GM12878 (cell line): ENCODE measurements at regions not wholly inside any gene's neighbourhood (a gene's known extent, or its start where the extent isn't known, plus 50 kb on each side); places are given as distances from the start of the nearest gene placed in this dataset.

ENCODE experiments used
- ATAC-seq: fragments of 200-7000 bp; cut with Tn5 transposase; 3 replicates; pipeline ENCODE4 v1.9.1; 2020; ENCODE audit warnings: mild to moderate bottlenecking, moderate library complexity
- BruUV-seq: library from RNA; stranded (reverse); fragments of 400-500 nt; replicated peaks from 2 replicates; lab custom pipeline; 2021; lab: Mats Ljungman, UMichigan
- CTCF ChIA-PET: fragments of 300-600 bp; sonication (Branson Sonifier 250); formaldehyde crosslinking; extraction: SDS; loops from one replicate; lab custom pipeline; 2021; ENCODE audit warnings: inconsistent platforms; lab: Yijun Ruan, JAX
- POLR2A ChIA-PET: fragments of 350-600 bp; formaldehyde crosslinking; extraction: SDS; loops from one replicate; lab custom pipeline; 2021; ENCODE audit warnings: inconsistent platforms; lab: Charles Lee
- RAD21 ChIA-PET: fragments of 300-600 bp; sonication (Branson Sonifier 250); formaldehyde crosslinking; loops from one replicate; lab custom pipeline; 2023; ENCODE audit warnings: antibody characterized with exemption; ENCODE audit not compliant: unreplicated experiment; lab: Charles Lee
- SMC1A ChIA-PET: fragments of 300-600 bp; sonication (Branson Sonifier 250); formaldehyde crosslinking; loops from one replicate; lab custom pipeline; 2023; ENCODE audit not compliant: unreplicated experiment, uncharacterized antibody; lab: Charles Lee
- DNase-seq: peaks from one replicate; pipeline ENCODE4 v3.0.0-alpha.2; 2011; ENCODE audit warnings: low read depth, low spot score
- FAIRE-seq: peaks from 3 replicates; lab custom pipeline; 2011; peaks lifted over from hg19 to GRCh38; lab: Jason Lieb, UNC
- H2AFZ ChIP-seq: 2 replicates; pipeline ENCODE4 v1.6.0; 2011; ENCODE audit warnings: low read depth, low read length, control low read depth; ENCODE audit not compliant: control insufficient read depth
- H3K27ac ChIP-seq: 2 replicates; pipeline ENCODE4 v1.5.1; 2011; ENCODE audit warnings: control low read depth; ENCODE audit not compliant: control insufficient read depth, insufficient read depth
- H3K27me3 ChIP-seq, 2 experiments: replicated peaks in 1 of 2; 2 replicates each; pipeline versions ENCODE4 v1.6.0 to v1.6.1; 2011; ENCODE audit warnings: low read length in 1 of 2; ENCODE audit not compliant: control insufficient read depth in 2 of 2, insufficient read depth in 2 of 2
- H3K36me3 ChIP-seq, 2 experiments: 2 replicates each; pipeline ENCODE4 v1.5.1; 2011; ENCODE audit warnings: low read length in 1 of 2; ENCODE audit not compliant: control insufficient read depth in 2 of 2, insufficient read depth in 2 of 2
- H3K4me1 ChIP-seq: 2 replicates; pipeline ENCODE4 v1.6.1; 2011; ENCODE audit warnings: mild to moderate bottlenecking, low read length, moderate library complexity, mixed read lengths; ENCODE audit not compliant: control insufficient read depth, insufficient read depth
- H3K4me2 ChIP-seq: 2 replicates; pipeline ENCODE4 v1.6.0; 2011; ENCODE audit warnings: control low read depth; ENCODE audit not compliant: control insufficient read depth, insufficient read depth
- H3K4me3 ChIP-seq: fragments of 200-600 bp; sonication (generic); 2 replicates; pipeline ENCODE4 v1.5.1; 2016
- H3K79me2 ChIP-seq: 2 replicates; pipeline ENCODE4 v1.6.0; 2011; ENCODE audit warnings: low read length; ENCODE audit not compliant: control insufficient read depth, insufficient read depth
- H3K9ac ChIP-seq: 2 replicates; pipeline ENCODE4 v1.8.0; 2011; ENCODE audit warnings: low read length, control low read depth, mixed read lengths; ENCODE audit not compliant: control insufficient read depth, insufficient read depth
- H3K9me3 ChIP-seq: replicated peaks from 3 replicates; pipeline ENCODE4 v1.5.1; 2011; ENCODE audit warnings: mild to moderate bottlenecking, low read length; ENCODE audit not compliant: control insufficient read depth, insufficient read depth
- H4K20me1 ChIP-seq: 2 replicates; pipeline ENCODE4 v1.6.0; 2011; ENCODE audit not compliant: control insufficient read depth, insufficient read depth
- ATF7 ChIP-seq: fragments of 450-650 bp; IDR thresholded peaks from 2 replicates; pipeline ENCODE4 v1.6.1; 2016; ENCODE audit warnings: low read depth, mild to moderate bottlenecking
- BACH1 ChIP-seq: fragments of 450-650 bp; IDR thresholded peaks from 2 replicates; pipeline ENCODE4 v1.6.1; 2017; ENCODE audit warnings: mild to moderate bottlenecking, borderline replicate concordance
- CBFB ChIP-seq: IDR thresholded peaks from 2 replicates; pipeline ENCODE4 v1.6.1; 2016; ENCODE audit warnings: antibody characterized with exemption, low read depth
- CBX3 ChIP-seq: fragments of 200-600 bp; sonication (generic); IDR thresholded peaks from 2 replicates; pipeline ENCODE4 v1.6.1; 2016; ENCODE audit warnings: low read depth, borderline replicate concordance
- EZH2 ChIP-seq: IDR thresholded peaks from 2 replicates; pipeline ENCODE4 v1.6.1; 2012; ENCODE audit warnings: low read depth, mild to moderate bottlenecking, control low read depth, inconsistent platforms, low read length, borderline replicate concordance; ENCODE audit not compliant: control insufficient read depth
- HCFC1 ChIP-seq: fragments of 150-350 bp; IDR thresholded peaks from 2 replicates; pipeline ENCODE4 v1.6.1; 2014; ENCODE audit warnings: low read length
- HDGF ChIP-seq: fragments of 450-650 bp; IDR thresholded peaks from 2 replicates; pipeline ENCODE4 v1.6.1; 2016; ENCODE audit warnings: antibody characterized with exemption
- MYB ChIP-seq: fragments of 150-350 bp; IDR thresholded peaks from 2 replicates; pipeline ENCODE4 v1.6.1; 2014; ENCODE audit warnings: mild to moderate bottlenecking, low read depth, low read length, borderline replicate concordance
- NBN ChIP-seq: fragments of 450-650 bp; IDR thresholded peaks from 2 replicates; pipeline ENCODE4 v1.6.1; 2016
- NFYA ChIP-seq: IDR thresholded peaks from 2 replicates; pipeline ENCODE4 v1.6.1; 2011; ENCODE audit warnings: low read depth, mild to moderate bottlenecking, low read length, improper control_type of control experiment, borderline replicate concordance
- RAD21 ChIP-seq: IDR thresholded peaks from 2 replicates; pipeline ENCODE4 v1.6.1; 2011; ENCODE audit warnings: mild to moderate bottlenecking, low read depth, low read length, moderate library complexity; ENCODE audit not compliant: insufficient read depth
- TBL1XR1 ChIP-seq: IDR thresholded peaks from 2 replicates; pipeline ENCODE4 v1.6.1; 2012; ENCODE audit warnings: low read depth, low read length, improper control_type of control experiment
- YBX1 ChIP-seq: fragments of 450-650 bp; IDR thresholded peaks from 2 replicates; pipeline ENCODE4 v1.6.1; 2016; ENCODE audit warnings: antibody characterized with exemption
- YY1 ChIP-seq: IDR thresholded peaks from 2 replicates; pipeline ENCODE4 v1.6.1; 2011; ENCODE audit warnings: low read depth, mild to moderate bottlenecking, low read length
- WGBS: methylation state at CpG from one replicate; pipeline ENCODE4 v1.1.6; 2016; ENCODE audit warnings: low lambda C conversion rate; ENCODE audit not compliant: insufficient replicate concordance, insufficient coverage; ENCODE audit errors: missing lambda C conversion rate; 5-methylcytosine and 5-hydroxymethylcytosine counted together
- in situ Hi-C: fragments of 300-500 bp; cut with MboI; formaldehyde crosslinking; loops from 9 replicates; pipeline ENCODE4 v1.14.3; 2018; ENCODE audit warnings: mixed read lengths
- intact Hi-C: fragments of 100-400 bp; cut with micrococcal nuclease; formaldehyde crosslinking; loops from one replicate; pipeline ENCODE4 v1.14.2; 2022; ENCODE audit not compliant: unreplicated experiment
- TF ChIP-seq, protein P1 (sequence below): IDR thresholded peaks from 2 replicates; pipeline ENCODE4 v1.6.1; 2012; ENCODE audit warnings: low read depth, low read length, improper control_type of control experiment
- TF ChIP-seq, protein P2 (sequence below): fragments of 450-650 bp; formaldehyde crosslinking; IDR thresholded peaks from 2 replicates; pipeline ENCODE4 v1.4.0; 2022; ENCODE audit warnings: mild to moderate bottlenecking, moderate library complexity

DNA sequence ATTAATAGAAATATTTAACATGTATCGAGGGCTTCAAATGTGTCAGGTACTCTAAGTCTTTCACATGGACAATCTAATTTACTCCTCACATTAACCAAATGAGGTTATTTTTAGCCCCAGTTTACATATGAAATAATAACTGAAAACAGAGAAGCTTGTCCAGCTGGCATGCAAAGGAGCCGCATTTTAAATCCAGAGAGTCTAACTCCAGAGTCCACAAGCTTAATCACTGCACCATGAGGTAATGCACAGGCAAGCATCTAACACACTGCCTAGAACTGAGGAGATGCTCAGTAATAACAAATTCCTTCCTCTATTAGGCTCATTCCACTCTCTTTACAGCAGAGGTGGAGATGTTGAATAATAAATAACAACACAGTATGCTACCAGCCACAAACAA lies 165.7 kb upstream of the GUCY1A2 start:
- H3K27ac ChIP-seq, result no peak overlapping the region
- 51% methylated on average over 2 of the region's 2 CpGs for WGBS
- CTCF ChIA-PET, result no interaction called here

More for the DNA sequence above, 165.7 kb upstream of the GUCY1A2 start:
- no peak overlapping the region for H3K4me3 ChIP-seq
- in situ Hi-C loops, result no loop called here
- no peak overlapping the region for H2AFZ ChIP-seq
- no peak for ATAC-seq
- no peaks in the 10 kb centered on the region for H4K20me1 ChIP-seq
- TF ChIP-seq CBFB (no peak), RAD21 (no peak), ATF7 (no peak), NFYA (no peak), HCFC1 (no peak), YBX1 (no peak), EZH2 (no peak), YY1 (no peak), NBN (no peak), TBL1XR1 (no peak), HDGF (no peak), MYB (no peak), BACH1 (no peak), CBX3 (no peak)
- TF ChIP-seq, protein P1, sequence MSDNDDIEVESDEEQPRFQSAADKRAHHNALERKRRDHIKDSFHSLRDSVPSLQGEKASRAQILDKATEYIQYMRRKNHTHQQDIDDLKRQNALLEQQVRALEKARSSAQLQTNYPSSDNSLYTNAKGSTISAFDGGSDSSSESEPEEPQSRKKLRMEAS, result no peak
- TF ChIP-seq, protein P2, sequence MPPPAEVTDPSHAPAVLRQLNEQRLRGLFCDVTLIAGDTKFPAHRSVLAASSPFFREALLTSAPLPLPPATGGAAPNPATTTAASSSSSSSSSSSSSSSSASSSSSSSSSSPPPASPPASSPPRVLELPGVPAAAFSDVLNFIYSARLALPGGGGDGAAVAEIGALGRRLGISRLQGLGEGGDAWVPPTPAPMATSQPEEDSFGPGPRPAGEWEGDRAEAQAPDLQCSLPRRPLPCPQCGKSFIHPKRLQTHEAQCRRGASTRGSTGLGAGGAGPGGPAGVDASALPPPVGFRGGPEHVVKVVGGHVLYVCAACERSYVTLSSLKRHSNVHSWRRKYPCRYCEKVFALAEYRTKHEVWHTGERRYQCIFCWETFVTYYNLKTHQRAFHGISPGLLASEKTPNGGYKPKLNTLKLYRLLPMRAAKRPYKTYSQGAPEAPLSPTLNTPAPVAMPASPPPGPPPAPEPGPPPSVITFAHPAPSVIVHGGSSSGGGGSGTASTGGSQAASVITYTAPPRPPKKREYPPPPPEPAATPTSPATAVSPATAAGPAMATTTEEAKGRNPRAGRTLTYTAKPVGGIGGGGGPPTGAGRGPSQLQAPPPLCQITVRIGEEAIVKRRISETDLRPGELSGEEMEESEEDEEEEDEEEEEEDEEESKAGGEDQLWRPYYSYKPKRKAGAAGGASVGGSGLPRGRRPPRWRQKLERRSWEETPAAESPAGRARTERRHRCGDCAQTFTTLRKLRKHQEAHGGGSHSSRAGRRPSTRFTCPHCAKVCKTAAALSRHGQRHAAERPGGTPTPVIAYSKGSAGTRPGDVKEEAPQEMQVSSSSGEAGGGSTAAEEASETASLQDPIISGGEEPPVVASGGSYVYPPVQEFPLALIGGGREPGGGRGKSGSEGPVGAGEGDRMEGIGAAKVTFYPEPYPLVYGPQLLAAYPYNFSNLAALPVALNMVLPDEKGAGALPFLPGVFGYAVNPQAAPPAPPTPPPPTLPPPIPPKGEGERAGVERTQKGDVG (CRISPR knock-in tag), result no peak
- TF ChIP-seq, all 136 proteins: peak for 0
- no peaks in the 10 kb centered on the region for H3K9me3 ChIP-seq
- ChIA-PET POLR2A (interaction anchor here (0.6 kb wide), 1 partner anchor 29 kb away, joined by 3 read pairs; no protein-coding TSS in a partner anchor), RAD21 (no interaction called here), SMC1A (interaction anchor here (0.6 kb wide), 1 partner anchor 302 kb away, joined by 3 read pairs; no protein-coding TSS in a partner anchor)
- BruUV-seq, result no TSS peak
- no peaks in the 10 kb centered on the region for H3K79me2 ChIP-seq
- no peak overlapping the region for H3K4me2 ChIP-seq
- no peak for FAIRE-seq
- intact Hi-C loops, result no loop called here
- no peaks in the 10 kb centered on the region for H3K36me3 ChIP-seq
- DNase-seq, result no peak
- peaks cover 0 to 2% of the 10 kb centered on the region in 2 experiments; a peak in 1 of 4 replicates for H3K27me3 ChIP-seq
- H3K4me1 ChIP-seq, result no peaks in the 10 kb centered on the region
- no peak overlapping the region for H3K9ac ChIP-seq
